Activated naive CD8-positive, alpha-beta T cell treated with anti-CD3 and anti-CD28 coated beads for 36 hours (primary cell): ENCODE measurements at regions not wholly inside any gene's neighbourhood (a gene's known extent, or its start where the extent isn't known, plus 50 kb on each side); places are given as distances from the start of the nearest gene placed in this dataset.

Experiments
- DNase-seq: peaks from one replicate; pipeline ENCODE4 v3.0.0; 2021
- H3K27ac Mint-ChIP-seq: one replicate; pipeline ENCODE4 v1.8.0; 2022; ENCODE audit warnings: mild to moderate bottlenecking, moderate library complexity, mixed read lengths
- H3K27me3 Mint-ChIP-seq: one replicate; pipeline ENCODE4 v1.8.0; 2022; ENCODE audit warnings: mild to moderate bottlenecking, mixed read lengths
- H3K36me3 Mint-ChIP-seq: one replicate; pipeline ENCODE4 v1.8.0; 2021; ENCODE audit warnings: mild to moderate bottlenecking, mixed read lengths
- H3K4me1 Mint-ChIP-seq: one replicate; pipeline ENCODE4 v1.8.0; 2021; ENCODE audit warnings: mixed read lengths
- H3K4me3 Mint-ChIP-seq: one replicate; pipeline ENCODE4 v1.8.0; 2022; ENCODE audit warnings: mild to moderate bottlenecking, moderate library complexity, mixed read lengths
- H3K9me3 Mint-ChIP-seq: one replicate; pipeline ENCODE4 v1.8.0; 2022; ENCODE audit warnings: mixed read lengths

DNA sequence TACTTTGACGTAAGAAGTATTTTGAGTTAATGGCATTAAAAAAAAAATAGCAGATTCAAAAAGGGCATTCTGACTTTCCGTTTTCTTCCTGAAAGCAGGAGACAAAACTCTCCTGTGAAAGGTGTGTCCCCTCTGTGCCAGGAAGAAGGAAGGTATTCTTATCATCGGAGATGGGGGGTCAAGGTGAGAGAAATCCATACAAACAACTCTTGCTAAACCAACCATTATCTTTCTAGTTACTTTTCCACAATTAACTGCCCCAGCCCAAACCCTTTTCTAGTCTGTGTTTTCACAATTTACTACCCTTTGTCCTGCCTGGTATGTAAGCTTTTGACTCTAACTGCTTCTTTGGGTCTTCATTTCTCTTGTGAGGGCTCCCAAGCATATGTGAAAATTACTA lies 717.3 kb downstream of the EPM2A start:
- H3K4me3 Mint-ChIP-seq, result no peak overlapping the region
- no peak overlapping the region for H3K27ac Mint-ChIP-seq
- H3K27me3 Mint-ChIP-seq, result peaks cover 16% of the 10 kb centered on the region
- H3K4me1 Mint-ChIP-seq, result peaks cover 11% of the 10 kb centered on the region
- no peaks in the 10 kb centered on the region for H3K36me3 Mint-ChIP-seq
- H3K9me3 Mint-ChIP-seq, result no peaks in the 10 kb centered on the region
- no peak for DNase-seq

DNA sequence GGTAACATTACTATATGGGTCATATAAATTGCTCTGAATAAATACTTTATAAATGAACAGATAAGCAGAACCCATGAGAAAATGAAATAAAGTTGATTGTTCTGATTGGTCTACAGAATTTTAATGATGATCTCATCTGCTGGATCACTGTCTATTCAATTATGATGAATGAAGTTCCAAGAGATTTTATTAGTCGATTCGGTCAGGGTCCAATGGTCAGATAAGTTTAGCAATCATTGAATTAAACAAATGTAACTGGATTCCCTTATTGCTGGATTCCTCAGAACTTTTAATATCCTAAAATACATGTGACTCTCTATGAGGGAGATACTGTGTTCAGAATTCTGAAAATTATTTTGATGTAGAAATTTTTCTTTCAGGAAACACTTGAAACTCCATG lies 715.2 kb downstream of the EPM2A start:
- no peaks in the 10 kb centered on the region for H3K36me3 Mint-ChIP-seq

DNA sequence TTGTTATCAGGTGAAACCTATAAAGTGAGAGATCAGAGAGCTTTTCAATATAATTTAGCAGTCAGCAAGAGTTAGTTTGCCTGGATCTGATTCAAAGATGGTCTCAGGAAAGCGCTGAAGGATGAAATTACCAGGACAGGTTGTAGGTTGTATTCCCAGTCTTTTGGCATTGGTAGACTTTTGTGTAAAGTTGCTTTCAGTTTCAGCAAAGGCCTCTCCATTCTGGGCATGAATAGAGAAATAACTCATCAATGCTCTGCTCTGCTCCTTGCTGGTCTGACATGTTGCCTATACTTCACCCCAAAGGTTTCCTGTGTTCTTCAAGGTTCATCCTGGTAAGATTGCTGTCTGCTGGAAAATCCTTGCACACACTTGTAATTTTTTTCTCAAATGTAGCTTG lies 714.8 kb downstream of the EPM2A start:
- no peaks in the 10 kb centered on the region for H3K9me3 Mint-ChIP-seq
- peaks cover 11% of the 10 kb centered on the region for H3K4me1 Mint-ChIP-seq
- peaks cover 19% of the 10 kb centered on the region for H3K27me3 Mint-ChIP-seq
- H3K27ac Mint-ChIP-seq, result no peak overlapping the region
- DNase-seq, result no peak
- H3K36me3 Mint-ChIP-seq, result no peaks in the 10 kb centered on the region
- no peak overlapping the region for H3K4me3 Mint-ChIP-seq

More for the DNA sequence above, 715.2 kb downstream of the EPM2A start:
- Mint-ChIP-seq H3K4me1 (peaks cover 11% of the 10 kb centered on the region), H3K27me3 (peaks cover 19% of the 10 kb centered on the region), H3K9me3 (no peaks in the 10 kb centered on the region), H3K27ac (no peak overlapping the region), H3K4me3 (no peak overlapping the region)
- DNase-seq, result no peak

DNA sequence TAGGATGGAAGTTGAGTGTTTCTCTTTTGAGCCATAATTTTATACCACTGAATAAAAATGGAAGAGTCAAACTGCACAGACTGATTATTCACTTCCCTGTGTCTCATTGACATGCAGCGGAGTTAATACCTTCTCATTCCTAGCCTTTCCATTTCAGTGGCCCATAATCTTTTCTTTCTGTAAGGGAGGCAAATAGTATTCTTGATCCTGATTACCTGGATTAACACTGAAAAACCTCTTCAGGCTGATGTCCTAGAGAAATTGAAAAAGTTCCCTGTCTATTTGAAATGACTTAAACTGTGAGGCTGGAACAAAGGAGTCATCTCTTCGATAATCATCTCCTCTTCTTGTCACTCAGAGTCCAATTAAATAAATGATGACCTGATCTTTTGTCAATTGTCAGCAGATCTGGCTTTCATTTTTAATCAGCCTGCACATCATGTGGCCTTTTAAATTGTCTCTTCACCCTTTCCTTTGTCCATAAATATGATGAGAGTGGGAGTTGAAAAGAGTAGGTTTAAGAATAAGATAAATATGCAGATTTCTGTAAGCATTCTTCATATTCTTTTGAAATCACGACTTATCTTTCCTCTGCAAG lies 713.0 kb downstream of the EPM2A start:
- Mint-ChIP-seq H3K9me3 (no peaks in the 10 kb centered on the region), H3K4me3 (no peak overlapping the region), H3K4me1 (peaks cover 5% of the 10 kb centered on the region), H3K27ac (no peak overlapping the region), H3K36me3 (no peaks in the 10 kb centered on the region), H3K27me3 (peaks cover 18% of the 10 kb centered on the region)
- DNase-seq, result no peak

DNA sequence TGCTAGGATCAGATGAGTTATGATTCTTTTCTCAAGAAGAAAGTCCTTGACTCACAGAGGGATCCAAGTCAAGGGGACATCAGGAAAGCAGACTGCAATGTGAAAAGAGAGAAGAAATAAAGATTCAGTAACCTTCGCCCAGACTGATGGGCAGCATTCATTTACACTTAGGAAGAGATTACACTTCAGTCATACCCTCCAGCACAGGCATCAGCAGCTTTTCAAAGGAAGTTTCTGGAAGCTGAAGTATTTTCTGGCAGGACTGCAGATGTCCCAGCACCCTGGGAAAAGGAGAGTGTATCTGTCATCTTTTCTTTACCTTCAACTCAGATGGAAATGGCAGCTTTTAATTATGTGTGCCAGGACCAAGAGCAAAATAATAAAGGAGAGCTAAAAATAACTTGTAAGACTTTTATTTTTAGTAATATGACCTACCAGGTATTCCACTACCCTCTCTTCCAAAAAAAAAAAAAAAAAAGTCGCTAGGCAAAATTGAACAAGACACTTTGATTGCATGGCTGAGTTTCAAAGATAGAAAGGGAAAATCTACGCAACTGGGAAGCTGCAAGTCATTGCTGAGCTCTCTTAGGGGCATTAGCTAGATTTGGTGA lies 712.1 kb downstream of the EPM2A start:
- H3K27ac Mint-ChIP-seq, result peak overlapping the region; percentile 20
- H3K27me3 Mint-ChIP-seq, result peaks cover 20% of the 10 kb centered on the region
- no peaks in the 10 kb centered on the region for H3K36me3 Mint-ChIP-seq
- no peaks in the 10 kb centered on the region for H3K9me3 Mint-ChIP-seq
- no peak overlapping the region for H3K4me3 Mint-ChIP-seq
- H3K4me1 Mint-ChIP-seq, result peaks cover 5% of the 10 kb centered on the region
- no peak for DNase-seq

DNA sequence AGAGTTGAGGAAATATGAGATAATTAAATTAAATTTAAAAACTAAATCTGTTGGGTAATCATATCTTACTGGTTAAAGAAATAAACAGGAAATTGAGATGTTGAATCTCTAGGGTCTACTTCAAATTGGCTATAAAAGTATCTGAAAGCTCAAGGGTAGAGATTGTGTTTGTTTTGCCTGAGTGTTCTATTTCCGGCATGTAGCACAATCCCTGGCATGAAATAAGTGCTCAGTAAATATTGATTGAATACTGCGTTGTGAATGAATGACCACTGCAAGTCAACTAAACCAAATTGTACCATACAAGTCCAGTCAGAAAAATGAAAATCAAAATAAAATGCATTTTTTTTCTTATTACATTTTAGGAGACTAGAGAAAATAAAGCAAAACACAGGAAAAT lies 709.8 kb downstream of the EPM2A start:
- no peak for DNase-seq
- H3K4me1 Mint-ChIP-seq, result peaks cover 5% of the 10 kb centered on the region
- H3K9me3 Mint-ChIP-seq, result no peaks in the 10 kb centered on the region
- H3K27ac Mint-ChIP-seq, result no peak overlapping the region
- no peaks in the 10 kb centered on the region for H3K36me3 Mint-ChIP-seq
- peaks cover 30% of the 10 kb centered on the region for H3K27me3 Mint-ChIP-seq
- H3K4me3 Mint-ChIP-seq, result no peak overlapping the region

DNA sequence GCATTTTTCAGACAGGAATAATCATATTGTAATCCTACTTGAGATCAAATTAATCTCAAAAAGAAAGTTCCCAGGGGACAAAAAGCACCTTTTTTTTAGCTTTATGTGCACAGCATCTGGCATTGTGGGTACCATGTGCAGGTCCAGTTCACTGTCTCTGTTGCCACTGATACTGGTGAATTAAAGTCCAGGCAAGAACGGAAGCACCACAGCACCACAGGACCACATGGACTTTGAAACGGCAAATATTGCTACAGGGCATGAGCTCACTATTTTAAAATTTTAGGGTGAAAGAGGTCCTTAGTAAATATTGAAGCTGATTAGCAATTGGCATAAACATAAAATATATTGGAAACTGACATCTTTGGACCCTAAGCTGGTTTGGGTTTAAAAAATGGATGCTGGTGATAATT lies 709.0 kb downstream of the EPM2A start:
- Mint-ChIP-seq H3K4me1 (peaks cover 5% of the 10 kb centered on the region), H3K27me3 (peaks cover 28% of the 10 kb centered on the region), H3K9me3 (no peaks in the 10 kb centered on the region), H3K27ac (no peak overlapping the region), H3K36me3 (no peaks in the 10 kb centered on the region), H3K4me3 (no peak overlapping the region)
- DNase-seq, result no peak

DNA sequence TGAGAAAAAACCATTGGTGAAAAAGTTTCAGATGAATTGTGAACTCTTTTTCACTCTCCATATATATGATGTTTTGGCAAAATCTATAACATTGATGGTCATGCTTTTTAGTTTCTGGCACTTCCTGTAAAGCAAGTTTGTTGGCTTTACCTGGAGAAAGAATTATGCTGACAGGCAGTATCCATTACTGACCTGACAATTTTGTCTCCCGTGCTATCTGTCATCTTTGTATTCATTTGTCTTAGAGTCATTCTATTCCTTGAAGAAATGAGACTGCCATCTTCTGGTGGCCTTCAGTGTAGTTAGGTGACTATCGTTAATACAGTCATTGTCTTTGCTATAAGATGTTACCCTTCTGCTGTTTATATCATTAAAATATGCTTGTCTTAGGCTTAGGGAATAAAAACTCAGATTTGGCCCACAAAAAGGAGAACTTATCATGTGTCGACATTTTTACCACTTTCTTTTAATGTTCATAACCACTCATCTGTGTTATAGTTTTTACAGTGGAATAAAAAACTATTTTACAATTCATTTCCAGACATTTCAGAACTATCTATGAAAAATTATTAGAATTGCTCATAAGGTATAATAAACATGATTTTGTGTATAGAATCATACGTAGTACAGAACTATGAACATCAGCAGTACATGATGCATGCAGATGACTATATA lies 707.0 kb downstream of the EPM2A start:
- Mint-ChIP-seq H3K9me3 (no peaks in the 10 kb centered on the region), H3K36me3 (no peaks in the 10 kb centered on the region), H3K4me3 (no peak overlapping the region), H3K27me3 (peaks cover 32% of the 10 kb centered on the region), H3K4me1 (no peaks in the 10 kb centered on the region), H3K27ac (no peak overlapping the region)
- no peak for DNase-seq

DNA sequence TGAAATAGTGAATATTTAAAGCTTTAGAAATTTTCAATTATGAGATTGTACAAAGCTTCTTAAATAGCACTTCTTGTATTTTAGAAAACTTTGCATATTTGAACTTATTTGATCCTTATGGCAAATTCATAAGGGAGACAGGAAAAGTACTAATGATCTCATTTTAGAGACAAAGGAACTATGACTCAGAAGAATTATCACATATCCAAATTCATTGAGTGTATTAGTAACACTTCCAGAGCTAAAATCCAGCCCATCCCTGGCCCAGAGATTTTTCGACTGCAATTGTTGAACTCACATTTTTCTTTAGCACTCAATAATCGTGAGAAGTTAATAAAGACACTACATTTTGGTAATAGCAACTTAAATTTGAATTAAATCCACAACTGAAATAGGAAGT lies 704.3 kb downstream of the EPM2A start:
- H3K27me3 Mint-ChIP-seq, result peaks cover 29% of the 10 kb centered on the region
- no peaks in the 10 kb centered on the region for H3K4me1 Mint-ChIP-seq
- H3K4me3 Mint-ChIP-seq, result no peak overlapping the region
- no peak for DNase-seq
- no peaks in the 10 kb centered on the region for H3K9me3 Mint-ChIP-seq
- H3K36me3 Mint-ChIP-seq, result no peaks in the 10 kb centered on the region
- no peak overlapping the region for H3K27ac Mint-ChIP-seq

DNA sequence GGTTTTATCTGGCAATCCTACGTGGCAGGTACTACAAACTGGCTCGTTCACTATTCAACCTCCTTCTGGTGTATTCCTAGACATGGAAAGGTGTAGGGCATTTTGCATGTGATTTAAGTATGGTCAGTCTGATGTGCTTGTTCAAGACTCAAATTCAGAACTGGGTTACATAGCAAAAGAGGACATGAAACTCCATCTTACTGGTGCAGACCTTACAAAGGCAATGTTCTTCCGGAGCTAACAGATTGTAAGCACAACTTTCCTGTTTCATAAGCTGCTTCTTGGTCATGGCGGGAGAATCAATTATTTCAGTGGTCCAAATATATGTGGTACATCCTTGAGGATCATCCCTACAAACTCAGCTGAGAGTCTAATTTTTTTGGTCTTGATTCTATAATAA lies 703.4 kb downstream of the EPM2A start:
- no peak for DNase-seq
- peaks cover 29% of the 10 kb centered on the region for H3K27me3 Mint-ChIP-seq
- H3K9me3 Mint-ChIP-seq, result no peaks in the 10 kb centered on the region
- H3K36me3 Mint-ChIP-seq, result no peaks in the 10 kb centered on the region
- H3K4me3 Mint-ChIP-seq, result no peak overlapping the region
- no peaks in the 10 kb centered on the region for H3K4me1 Mint-ChIP-seq
- no peak overlapping the region for H3K27ac Mint-ChIP-seq

DNA sequence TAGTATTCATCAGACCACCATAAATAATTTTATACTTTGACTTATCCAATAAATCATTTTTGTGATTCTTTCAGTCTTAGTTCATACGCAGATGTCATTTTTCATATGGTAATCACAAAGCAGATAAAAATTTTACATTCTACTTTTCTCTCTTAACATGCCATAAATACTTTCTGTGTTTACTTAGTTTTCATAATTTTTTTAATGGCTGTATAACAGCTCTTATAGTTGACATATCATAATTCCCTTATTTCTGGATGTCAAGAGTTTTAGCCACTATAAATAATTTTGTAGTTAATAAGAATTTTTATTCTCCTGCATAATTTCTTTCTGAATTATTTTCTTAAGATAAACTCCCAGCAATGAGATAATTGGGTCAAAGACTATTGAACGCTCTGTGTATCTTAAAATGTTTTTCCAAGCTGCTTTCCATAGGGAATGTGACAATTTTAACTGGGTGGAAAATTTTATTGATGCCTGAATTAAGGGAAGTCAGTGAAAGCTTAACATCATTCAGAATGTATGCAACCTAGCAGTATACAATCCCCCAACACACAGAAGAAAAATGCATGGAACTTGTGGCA lies 702.7 kb downstream of the EPM2A start:
- H3K4me1 Mint-ChIP-seq, result no peaks in the 10 kb centered on the region
- peaks cover 24% of the 10 kb centered on the region for H3K27me3 Mint-ChIP-seq
- no peak overlapping the region for H3K27ac Mint-ChIP-seq
- H3K4me3 Mint-ChIP-seq, result no peak overlapping the region
- H3K9me3 Mint-ChIP-seq, result no peaks in the 10 kb centered on the region
- no peak for DNase-seq
- no peaks in the 10 kb centered on the region for H3K36me3 Mint-ChIP-seq

DNA sequence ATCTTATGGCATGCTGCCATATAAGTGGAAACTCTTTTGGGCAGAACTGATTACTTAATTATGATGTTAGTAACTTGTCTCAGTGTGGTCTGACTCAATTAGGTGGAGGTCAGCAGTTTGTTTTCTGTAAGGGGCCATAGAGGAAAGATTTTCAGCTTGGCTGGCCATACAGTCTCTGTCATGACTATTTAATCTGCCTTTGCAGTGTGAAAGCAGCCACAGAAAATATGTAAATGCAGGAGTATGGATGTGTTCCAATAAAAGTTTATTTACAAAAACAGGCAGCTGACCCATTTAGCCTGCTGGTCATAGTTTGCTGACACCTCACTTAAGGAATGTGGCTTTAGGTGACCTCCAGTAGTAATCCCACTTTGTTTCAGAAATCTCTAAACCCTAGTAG lies 700.7 kb downstream of the EPM2A start:
- DNase-seq, result no peak
- H3K4me3 Mint-ChIP-seq, result no peak overlapping the region
- H3K27me3 Mint-ChIP-seq, result peaks cover 17% of the 10 kb centered on the region
- H3K36me3 Mint-ChIP-seq, result no peaks in the 10 kb centered on the region
- H3K27ac Mint-ChIP-seq, result no peak overlapping the region
- H3K9me3 Mint-ChIP-seq, result no peaks in the 10 kb centered on the region
- H3K4me1 Mint-ChIP-seq, result no peaks in the 10 kb centered on the region

DNA sequence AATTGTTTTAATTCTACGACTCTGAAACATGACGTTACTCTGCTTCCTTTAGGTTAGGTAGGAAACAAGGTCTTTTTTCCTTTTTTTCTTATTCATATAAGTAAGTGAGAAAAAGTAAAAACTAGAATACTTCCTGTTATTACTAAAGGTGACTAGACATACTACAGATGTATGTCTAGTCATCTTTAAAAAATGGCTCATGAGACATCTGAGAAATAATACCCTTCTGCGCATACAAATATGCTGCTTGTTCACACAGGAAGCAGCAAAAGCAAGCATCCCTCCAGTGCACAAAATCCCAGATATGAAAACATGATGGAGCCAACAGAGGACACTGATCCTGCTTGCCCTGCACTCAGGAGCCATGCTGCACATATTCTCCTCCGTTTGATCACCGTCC lies 699.1 kb downstream of the EPM2A start:
- Mint-ChIP-seq H3K9me3 (no peaks in the 10 kb centered on the region), H3K27ac (no peak overlapping the region), H3K36me3 (no peaks in the 10 kb centered on the region), H3K27me3 (peaks cover 10% of the 10 kb centered on the region), H3K4me3 (no peak overlapping the region), H3K4me1 (no peaks in the 10 kb centered on the region)
- no peak for DNase-seq

DNA sequence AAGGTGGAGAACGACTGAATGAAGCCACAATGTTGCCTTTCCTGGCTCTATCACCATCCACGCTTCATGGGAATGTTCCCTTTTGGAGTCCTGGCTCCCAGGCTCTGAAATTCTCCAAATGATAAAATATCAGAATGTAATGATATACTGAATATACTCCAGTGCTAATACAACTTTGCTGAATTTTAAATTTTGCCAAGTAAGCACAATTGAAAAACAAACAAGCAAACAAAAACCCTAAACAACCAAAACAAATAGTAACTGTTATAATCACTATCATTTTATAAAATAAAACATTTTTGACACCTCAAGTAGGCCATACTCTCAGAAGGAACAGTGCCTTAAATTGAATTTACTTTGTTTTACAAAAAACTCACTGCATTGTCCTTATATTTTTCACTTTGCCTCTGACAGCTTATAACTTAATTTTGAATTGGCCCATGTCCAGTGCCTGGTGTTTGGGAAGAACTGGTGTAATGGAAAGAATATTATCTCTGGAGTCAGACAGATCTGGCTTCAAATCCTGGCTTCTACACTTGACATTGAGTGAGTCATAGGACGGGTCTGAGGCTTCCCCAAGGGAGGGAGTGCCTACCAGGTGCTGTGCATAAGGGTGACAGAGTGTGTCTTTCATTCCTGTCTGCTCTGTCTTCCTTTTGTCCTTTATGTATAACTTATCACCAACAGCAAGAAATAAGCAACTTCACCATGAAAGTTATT lies 698.3 kb downstream of the EPM2A start:
- Mint-ChIP-seq H3K4me3 (no peak overlapping the region), H3K9me3 (no peaks in the 10 kb centered on the region), H3K4me1 (no peaks in the 10 kb centered on the region), H3K36me3 (no peaks in the 10 kb centered on the region), H3K27me3 (peaks cover 8% of the 10 kb centered on the region), H3K27ac (no peak overlapping the region)
- no peak for DNase-seq

DNA sequence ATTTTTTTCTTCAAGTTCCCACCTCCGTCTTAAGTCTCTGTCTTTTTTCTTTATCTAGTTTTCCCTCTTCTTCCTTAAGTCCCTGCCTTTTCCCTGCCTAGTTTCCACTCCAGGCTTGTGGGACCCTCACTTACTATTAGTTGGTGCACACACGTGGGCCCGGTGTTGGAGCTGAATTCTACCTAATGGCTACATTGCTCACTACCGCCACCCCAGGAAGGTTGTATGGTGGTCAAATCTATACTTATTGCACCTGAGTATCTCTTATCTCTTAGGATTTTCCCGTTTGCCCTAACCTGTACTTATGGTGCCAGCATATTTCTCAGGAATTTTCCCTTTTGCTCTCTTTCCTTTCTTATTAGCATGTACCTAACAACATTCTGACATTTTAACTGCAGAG lies 692.8 kb downstream of the EPM2A start:
- Mint-ChIP-seq H3K9me3 (no peaks in the 10 kb centered on the region), H3K27ac (no peak overlapping the region), H3K4me1 (no peaks in the 10 kb centered on the region), H3K27me3 (peaks cover 4% of the 10 kb centered on the region), H3K36me3 (no peaks in the 10 kb centered on the region), H3K4me3 (no peak overlapping the region)
- no peak for DNase-seq
